Caco-2 (cell line): ENCODE measurements at regions not wholly inside any gene's neighbourhood (a gene's known extent, or its start where the extent isn't known, plus 50 kb on each side); places are given as distances from the start of the nearest gene placed in this dataset.

ENCODE experiments used
- BruUV-seq: library from RNA; stranded (reverse); fragments of 400-500 nt; replicated peaks from 2 replicates; lab custom pipeline; 2021; lab: Mats Ljungman, UMichigan
- CTCF ChIA-PET: fragments of 300-600 bp; sonication (Branson Sonifier 250); formaldehyde crosslinking; loops from one replicate; lab custom pipeline; 2022; ENCODE audit warnings: antibody characterized with exemption; lab: Charles Lee
- POLR2A ChIA-PET: fragments of 300-600 bp; sonication (Branson Sonifier 250); formaldehyde crosslinking; loops from one replicate; lab custom pipeline; 2022; ENCODE audit warnings: antibody characterized with exemption; lab: Charles Lee
- DNase-seq, 2 experiments: peaks; one replicate each; pipeline versions ENCODE4 v3.0.0 to v3.0.0-alpha.2; 2020 to 2022
- H3K27me3 ChIP-seq: replicated peaks from 2 replicates; pipeline ENCODE4 v1.6.0; 2011; ENCODE audit warnings: low read length; ENCODE audit not compliant: control insufficient read depth, insufficient read depth
- H3K36me3 ChIP-seq: 2 replicates; pipeline ENCODE4 v1.5.1; 2011; ENCODE audit warnings: low read length; ENCODE audit not compliant: control insufficient read depth, insufficient read depth
- H3K4me1 ChIP-seq: fragments of 250-450 bp; sonication (Bioruptor Pico); 2 replicates; pipeline ENCODE4 v1.5.1; 2020; ENCODE audit warnings: mild to moderate bottlenecking
- H3K4me3 ChIP-seq: 2 replicates; pipeline ENCODE4 v1.5.1; 2011; ENCODE audit warnings: low read depth, mild to moderate bottlenecking, control low read depth, low read length
- H3K9me3 ChIP-seq: fragments of 250-450 bp; sonication (Bioruptor Pico); 2 replicates; pipeline ENCODE4 v1.5.1; 2020; ENCODE audit warnings: mild to moderate bottlenecking, moderate library complexity
- H3K27ac Mint-ChIP-seq: one replicate; pipeline ENCODE4 v1.8.0; 2022; ENCODE audit warnings: mixed read lengths; ENCODE audit not compliant: unreplicated experiment
- H3K27me3 Mint-ChIP-seq: one replicate; pipeline ENCODE4 v1.8.0; 2022; ENCODE audit warnings: mixed read lengths; ENCODE audit not compliant: insufficient read depth, unreplicated experiment
- H3K36me3 Mint-ChIP-seq: one replicate; pipeline ENCODE4 v1.8.0; 2022; ENCODE audit warnings: mild to moderate bottlenecking, mixed read lengths; ENCODE audit not compliant: insufficient read depth, unreplicated experiment
- H3K4me1 Mint-ChIP-seq: one replicate; pipeline ENCODE4 v1.8.0; 2022; ENCODE audit warnings: low read depth, mixed read lengths; ENCODE audit not compliant: unreplicated experiment
- H3K4me3 Mint-ChIP-seq: one replicate; pipeline ENCODE4 v1.8.0; 2022; ENCODE audit warnings: mild to moderate bottlenecking, moderate library complexity, mixed read lengths; ENCODE audit not compliant: unreplicated experiment
- H3K9me3 Mint-ChIP-seq: one replicate; pipeline ENCODE4 v1.8.0; 2022; ENCODE audit warnings: mixed read lengths; ENCODE audit not compliant: unreplicated experiment
- CTCF ChIP-seq, 2 experiments: fragments of 200-600 bp in 1 of 2; IDR thresholded peaks; 1 replicate in 1 of 2; 2 replicates in 1 of 2; pipeline versions ENCODE4 v1.5.1 to v1.8.0; 2011 to 2022; ENCODE audit warnings: antibody characterized with exemption in 1 of 2, control low read depth in 1 of 2, inconsistent platforms in 1 of 2, low read depth in 1 of 2, low read length in 1 of 2, mild to moderate bottlenecking in 1 of 2, moderate library complexity in 1 of 2; ENCODE audit not compliant: insufficient read depth in 1 of 2, severe bottlenecking in 1 of 2, unreplicated experiment in 1 of 2
- intact Hi-C: fragments of 100-400 bp; cut with micrococcal nuclease; formaldehyde crosslinking; loops from one replicate; pipeline ENCODE4 v1.10.0; 2022; ENCODE audit not compliant: unreplicated experiment

GRCh38 chr3:41024031-41024836, 175.1 kb upstream of the CTNNB1 start:
- CTCF ChIA-PET: no interaction called here
- Histone ChIP-seq H3K4me3 (no peak overlapping the region), H3K27me3 (no peaks in the 10 kb centered on the region), H3K4me1 (0 out of 2 replicates have a peak, but pooled peaks cover 4% of the 10 kb centered on the region), H3K36me3 (no peaks in the 10 kb centered on the region), H3K9me3 (no peaks in the 10 kb centered on the region)
- no peaks in the 10 kb centered on the region for H3K27me3 Mint-ChIP-seq
- intact Hi-C loops: no loop called here
- H3K4me3 Mint-ChIP-seq: no peak overlapping the region
- BruUV-seq: no TSS peak
- no peaks in the 10 kb centered on the region for H3K4me1 Mint-ChIP-seq
- no peak for DNase-seq
- H3K36me3 Mint-ChIP-seq: no peaks in the 10 kb centered on the region
- no peaks in the 10 kb centered on the region for H3K9me3 Mint-ChIP-seq
- TF ChIP-seq CTCF (IDR thresholded peaks at IDR 0.05; ENCODE audit: insufficient read depth in 1 of 2, low read depth in 1 of 2, low read length in 1 of 2, severe bottlenecking in 1 of 2, unreplicated experiment in 1 of 2): no peak
- POLR2A ChIA-PET: no interaction called here
- no peak overlapping the region for H3K27ac Mint-ChIP-seq

GRCh38 chr3:41026394-41027177, 172.7 kb upstream of the CTNNB1 start:
- Mint-ChIP-seq H3K9me3 (no peaks in the 10 kb centered on the region), H3K4me3 (no peak overlapping the region), H3K27ac (no peak overlapping the region), H3K27me3 (no peaks in the 10 kb centered on the region), H3K4me1 (no peaks in the 10 kb centered on the region), H3K36me3 (no peaks in the 10 kb centered on the region)
- TF ChIP-seq CTCF (IDR thresholded peaks at IDR 0.05; ENCODE audit: insufficient read depth in 1 of 2, low read depth in 1 of 2, low read length in 1 of 2, severe bottlenecking in 1 of 2, unreplicated experiment in 1 of 2): no peak
- ChIA-PET POLR2A (no interaction called here), CTCF (no interaction called here)
- Histone ChIP-seq H3K4me3 (no peak overlapping the region), H3K9me3 (no peaks in the 10 kb centered on the region), H3K4me1 (0 out of 2 replicates have a peak, but pooled peaks cover 4% of the 10 kb centered on the region), H3K36me3 (no peaks in the 10 kb centered on the region), H3K27me3 (no peaks in the 10 kb centered on the region)
- intact Hi-C loops: loop anchor here (1.0 kb wide), 1 partner anchor 38 kb away; no protein-coding TSS in a partner anchor
- BruUV-seq: no TSS peak
- peak in 1 of 2 experiments; percentile 9 for DNase-seq

DNA sequence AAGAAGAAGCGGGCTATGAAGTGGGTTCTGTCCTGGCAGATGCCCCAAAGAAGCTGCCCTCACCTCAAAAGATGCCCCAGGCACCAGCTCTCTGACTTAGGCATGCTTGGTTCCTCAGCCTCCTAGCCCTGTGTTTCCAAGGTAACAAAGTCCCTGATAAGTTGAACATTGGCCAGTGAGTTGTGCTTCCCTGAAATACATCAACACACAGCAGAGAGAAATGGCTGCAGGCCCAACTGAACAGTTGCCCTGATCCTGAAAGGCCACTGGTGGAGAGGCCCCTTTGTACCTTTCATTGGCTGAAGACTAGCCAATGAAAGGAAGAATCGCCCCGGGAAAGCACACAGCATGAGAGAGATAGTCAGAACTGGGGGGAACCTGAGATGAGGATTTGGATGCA, 169.9 kb upstream of the CTNNB1 start:
- Mint-ChIP-seq H3K36me3 (no peaks in the 10 kb centered on the region), H3K4me1 (no peaks in the 10 kb centered on the region), H3K27ac (no peak overlapping the region), H3K9me3 (no peaks in the 10 kb centered on the region), H3K4me3 (no peak overlapping the region), H3K27me3 (no peaks in the 10 kb centered on the region)
- DNase-seq: no peak
- ChIA-PET POLR2A (no interaction called here), CTCF (no interaction called here)
- no peak for TF ChIP-seq CTCF (IDR thresholded peaks at IDR 0.05; ENCODE audit: insufficient read depth in 1 of 2, low read depth in 1 of 2, low read length in 1 of 2, severe bottlenecking in 1 of 2, unreplicated experiment in 1 of 2)
- BruUV-seq: no TSS peak
- intact Hi-C loops: no loop called here
- 0 out of 2 replicates have a peak, but pooled peaks cover 4% of the 10 kb centered on the region for H3K4me1 ChIP-seq
- no peaks in the 10 kb centered on the region for H3K27me3 ChIP-seq
- H3K36me3 ChIP-seq: no peaks in the 10 kb centered on the region
- no peak overlapping the region for H3K4me3 ChIP-seq
- H3K9me3 ChIP-seq: no peaks in the 10 kb centered on the region; the same call in 1 of the 2 replicates
